Left ventricle myocardium superior (tissue), 1 donor: ENCODE measurements at regions not wholly inside any gene's neighbourhood (a gene's known extent, or its start where the extent isn't known, plus 50 kb on each side); places are given as distances from the start of the nearest gene placed in this dataset.

Experiments
- ATAC-seq: fragments of 200-7000 bp; cut with Tn5 transposase; one replicate; pipeline ENCODE4 v1.9.1; 2020; ENCODE audit warnings: mild to moderate bottlenecking, moderate library complexity
- DNase-seq: peaks from one replicate; pipeline ENCODE4 v3.0.0-alpha.2; 2020
- intact Hi-C: fragments of 100-400 bp; cut with micrococcal nuclease; formaldehyde crosslinking; loops from one replicate; pipeline ENCODE4 v1.11.0; 2022
- donor health status: DM: no; HTN: yes; CAD: no; lungs with severe emphysema.

DNA sequence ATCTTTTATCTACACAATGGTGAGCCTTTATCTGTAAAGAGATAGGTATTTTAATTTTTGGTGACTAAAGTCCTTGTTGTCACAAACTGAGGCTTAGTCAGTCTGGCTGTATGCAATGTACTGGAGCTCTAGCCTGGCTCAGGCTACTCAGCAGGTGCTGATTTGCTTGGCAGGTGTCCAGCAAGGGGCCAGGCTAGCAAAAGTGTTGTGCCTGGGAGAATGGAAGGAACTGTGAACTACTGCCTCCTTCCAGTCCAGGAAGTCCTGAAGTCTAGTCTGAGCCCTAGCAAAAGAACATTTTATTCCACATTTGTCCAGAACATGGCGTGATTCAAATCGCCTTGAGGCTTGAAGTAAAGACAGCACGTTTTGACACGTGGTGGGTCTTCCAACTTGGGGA is 260.5 kb downstream of the CCDC85A start:
- peak; percentile 37 for DNase-seq
- intact Hi-C loops: no loop called here
- ATAC-seq: peak; percentile 48

GRCh38 chr2:56448403-56449001 is 264.7 kb downstream of the CCDC85A start:
- ATAC-seq: no peak
- intact Hi-C loops: no loop called here
- no peak for DNase-seq

DNA sequence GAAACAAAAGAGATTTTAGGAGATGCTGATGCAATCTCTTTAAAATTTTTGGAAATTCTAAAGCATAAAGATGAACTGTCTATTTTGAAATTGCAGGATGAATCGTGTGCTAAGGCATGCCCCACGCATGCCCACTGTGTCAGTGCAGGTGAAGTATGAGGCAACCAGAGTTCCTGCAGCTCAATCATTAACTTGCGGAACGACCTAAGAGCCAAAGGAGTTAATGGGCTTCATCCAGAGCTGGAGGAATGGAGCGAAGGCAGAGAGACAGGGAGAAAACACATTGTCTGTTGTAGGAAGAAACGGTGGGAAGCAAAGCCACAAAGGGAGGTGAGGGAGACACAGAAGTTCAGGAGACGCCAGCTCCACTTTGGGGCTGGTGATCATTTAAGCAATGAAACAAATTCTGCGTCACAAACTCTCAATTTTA is 265.2 kb downstream of the CCDC85A start:
- ATAC-seq (no peak), DNase-seq (no peak)
- intact Hi-C loops: no loop called here

GRCh38 chr2:56449449-56449860 is 265.7 kb downstream of the CCDC85A start:
- DNase-seq: no peak
- intact Hi-C loops: no loop called here
- no peak for ATAC-seq

GRCh38 chr2:56450047-56450446 is 266.3 kb downstream of the CCDC85A start:
- ATAC-seq (no peak), DNase-seq (no peak)
- intact Hi-C loops: no loop called here

GRCh38 chr2:56450772-56451171 is 267.0 kb downstream of the CCDC85A start:
- no peak for ATAC-seq
- intact Hi-C loops: no loop called here

GRCh38 chr2:56455642-56456041 is 271.9 kb downstream of the CCDC85A start:
- intact Hi-C loops: no loop called here
- ATAC-seq (no peak), DNase-seq (no peak)

More at GRCh38 chr2:56450772-56451171, 267.0 kb downstream of the CCDC85A start:
- DNase-seq: no peak

- ATAC-seq (no peak), DNase-seq (no peak)
- intact Hi-C loops: no loop called here
Observed at GRCh38 chr2:56456791-56457190, 273.0 kb downstream of the CCDC85A start.

DNA sequence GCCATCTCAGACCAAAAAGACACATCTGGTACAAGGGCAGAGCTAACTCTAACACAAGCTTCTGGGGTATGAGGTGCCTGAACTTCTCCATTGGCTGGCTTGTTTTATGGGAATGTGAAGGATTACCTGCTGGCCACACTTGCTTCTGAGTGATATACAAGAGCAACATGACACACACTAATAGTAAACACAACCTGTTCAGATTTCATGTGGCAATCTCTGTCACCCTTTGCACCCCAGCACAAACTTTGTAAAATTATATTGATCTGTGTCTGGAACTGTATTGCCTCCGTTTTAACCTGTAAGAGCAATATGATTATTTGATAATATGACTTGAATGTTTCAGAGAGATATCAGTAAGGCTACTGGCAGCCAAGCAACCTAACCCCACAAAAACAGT is 276.7 kb downstream of the CCDC85A start:
- intact Hi-C loops: no loop called here
- DNase-seq (no peak), ATAC-seq (no peak)

- ATAC-seq: no peak
- intact Hi-C loops: no loop called here
- no peak for DNase-seq
Observed at GRCh38 chr2:56464066-56464465, 280.3 kb downstream of the CCDC85A start.

GRCh38 chr2:56464613-56465012 is 280.8 kb downstream of the CCDC85A start:
- intact Hi-C loops: no loop called here
- ATAC-seq: no peak
- DNase-seq: no peak

DNA sequence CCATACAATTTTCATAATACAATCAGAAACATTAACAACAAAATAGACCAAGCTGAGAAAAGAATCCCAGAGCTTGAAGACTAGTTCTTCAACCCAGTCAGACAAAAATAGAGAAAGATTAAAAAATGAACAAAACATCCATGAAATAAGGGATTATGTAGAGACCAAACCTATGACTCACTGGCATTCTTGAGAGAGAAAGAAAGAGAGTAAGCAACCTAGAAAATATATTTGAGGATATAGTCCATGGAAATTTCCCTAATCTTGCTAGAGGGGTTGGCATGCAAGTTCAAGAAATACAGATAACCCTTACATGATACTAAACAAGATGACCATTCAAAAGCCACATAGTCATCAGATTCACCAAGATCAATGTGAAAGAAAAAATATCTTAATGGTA is 281.7 kb downstream of the CCDC85A start:
- intact Hi-C loops: no loop called here
- no peak for ATAC-seq
- DNase-seq: no peak

DNA sequence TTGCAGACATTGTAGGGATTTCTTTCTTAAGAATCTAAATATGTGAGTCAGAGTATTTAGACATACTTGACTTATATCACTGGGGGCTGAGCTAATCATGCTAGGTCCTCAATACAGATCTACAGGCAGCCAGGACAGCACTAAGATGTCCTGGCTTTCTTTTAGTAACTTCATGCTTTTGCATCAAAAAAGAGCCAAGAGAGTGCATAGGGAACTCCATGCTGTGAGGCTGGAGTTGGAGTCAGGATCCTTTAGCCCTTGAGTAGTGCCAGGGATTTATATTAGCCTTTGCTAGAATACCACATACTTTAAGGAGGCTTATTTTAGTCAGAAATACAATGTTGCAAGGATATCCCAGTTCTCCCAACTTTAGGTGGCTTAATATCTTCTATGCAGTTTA is 289.7 kb downstream of the CCDC85A start:
- intact Hi-C loops: loop anchor here (10.0 kb wide), 1 partner anchor 289 kb away; the partner anchor contains the start of gene CCDC85A
- DNase-seq (no peak), ATAC-seq (no peak)

DNA sequence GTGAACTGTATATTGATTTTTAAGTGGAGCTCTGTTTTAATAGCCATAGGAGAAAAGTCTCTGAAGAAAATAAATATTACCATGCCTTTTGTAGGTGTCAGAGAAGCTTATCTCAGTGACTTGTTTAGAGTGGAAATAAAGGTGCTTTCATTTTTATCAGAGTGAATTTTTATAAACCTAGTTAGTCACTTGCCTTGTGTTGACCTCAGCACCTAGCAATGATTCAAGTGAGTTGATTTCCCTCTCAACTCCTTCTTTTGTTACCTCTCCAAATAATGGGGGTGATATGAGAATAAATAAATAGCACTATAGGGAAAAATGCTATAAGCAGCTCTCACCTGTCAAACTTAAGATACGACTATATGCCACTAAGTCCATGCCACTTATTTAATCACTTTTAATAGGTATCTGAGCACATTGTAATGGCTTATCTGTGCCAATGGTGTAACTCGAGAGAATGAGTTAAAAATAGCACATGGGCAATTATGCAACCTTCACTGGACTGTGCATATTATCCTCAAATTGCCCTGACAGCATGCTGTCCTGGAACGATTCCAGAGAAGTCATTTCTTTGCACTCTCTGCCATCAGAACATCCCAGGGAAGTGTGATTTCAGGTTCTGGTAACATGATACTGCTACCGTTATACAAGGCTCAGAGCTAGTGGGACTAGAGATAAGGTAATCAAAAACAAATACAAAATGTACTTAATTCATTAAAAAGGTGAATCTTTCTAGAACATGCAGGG is 290.8 kb downstream of the CCDC85A start:
- DNase-seq (no peak), ATAC-seq (peak; percentile 97)

GRCh38 chr2:56475191-56475590 is 291.4 kb downstream of the CCDC85A start:
- intact Hi-C loops: loop anchor here (10.0 kb wide), 1 partner anchor 290 kb away; the partner anchor contains the start of gene CCDC85A
- DNase-seq: no peak
- ATAC-seq: no peak

More for the DNA sequence above, 290.8 kb downstream of the CCDC85A start:
- intact Hi-C loops: loop anchor here (10.0 kb wide), 1 partner anchor 290 kb away; the partner anchor contains the start of gene CCDC85A

DNA sequence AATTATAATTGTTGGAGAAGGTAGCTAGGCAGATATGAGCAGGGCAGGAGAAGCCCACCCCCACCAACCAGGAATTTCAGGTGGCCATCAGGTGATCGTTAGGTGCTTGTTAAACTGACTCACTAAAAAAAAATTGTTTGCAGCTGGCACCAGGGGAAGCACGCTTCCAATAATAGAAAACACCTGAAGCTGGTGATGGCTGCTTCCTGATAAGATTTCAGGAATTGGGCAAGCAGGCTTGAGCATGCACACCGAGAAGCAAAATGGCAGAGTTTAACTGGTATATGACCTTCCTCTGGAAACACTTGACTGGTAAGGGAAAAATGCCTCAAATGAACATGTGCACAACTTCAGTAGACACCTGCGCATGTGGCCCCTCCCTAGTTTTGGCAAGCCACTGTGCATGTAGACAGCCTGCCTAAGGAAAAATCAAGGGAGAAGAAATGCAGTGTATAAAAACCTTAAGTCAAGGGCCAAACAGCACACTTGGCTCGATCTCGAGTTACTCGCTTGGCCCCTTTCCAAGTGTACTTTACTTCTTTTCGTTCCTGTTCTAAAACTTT is 292.8 kb downstream of the CCDC85A start:
- DNase-seq (no peak), ATAC-seq (no peak)
- intact Hi-C loops: loop anchor here (10.0 kb wide), 1 partner anchor 292 kb away; the partner anchor contains the start of gene CCDC85A

DNA sequence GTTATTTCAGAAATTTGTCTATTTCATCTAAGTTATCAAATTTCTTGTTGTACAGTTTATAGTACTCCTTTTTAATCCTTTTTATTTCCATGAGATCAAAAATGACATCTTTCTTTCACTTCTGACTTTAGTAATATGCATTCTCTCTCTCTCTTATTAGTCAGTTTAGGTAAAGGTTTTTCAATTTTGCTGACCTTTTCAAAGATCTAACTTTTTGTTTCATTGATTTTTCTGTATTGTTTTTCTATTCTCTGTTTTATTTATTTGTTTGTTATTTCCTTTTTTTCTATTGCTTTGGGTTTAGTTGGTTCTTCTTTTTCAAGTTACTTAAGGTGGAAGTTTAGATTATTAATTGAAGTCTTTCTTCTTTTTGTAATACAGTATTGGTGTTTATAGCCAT is 294.2 kb downstream of the CCDC85A start:
- no peak for DNase-seq
- no peak for ATAC-seq
- intact Hi-C loops: loop anchor here (10.0 kb wide), 1 partner anchor 293 kb away; the partner anchor contains the start of gene CCDC85A

DNA sequence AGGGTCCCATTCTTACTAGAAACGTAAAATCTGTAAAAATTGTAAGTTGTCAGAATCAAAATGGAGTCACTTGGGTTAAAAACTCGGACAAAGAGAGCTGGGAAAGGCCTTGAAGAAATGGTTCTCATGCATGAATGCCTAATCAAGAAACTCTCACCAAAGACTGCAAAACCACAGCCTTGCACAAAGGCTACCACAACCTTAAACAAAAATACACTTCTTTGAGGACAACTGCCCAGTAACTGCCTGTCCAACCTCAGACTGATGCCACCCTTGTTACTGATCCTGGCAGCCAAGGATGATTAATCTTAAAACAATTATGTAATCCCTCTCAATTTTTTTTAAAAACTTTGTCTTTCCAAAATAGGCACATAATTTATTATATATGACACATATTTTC is 299.3 kb downstream of the CCDC85A start:
- intact Hi-C loops: no loop called here
- DNase-seq (no peak), ATAC-seq (no peak)

- intact Hi-C loops: no loop called here
- DNase-seq (no peak), ATAC-seq (no peak)
Observed at GRCh38 chr2:56484906-56485305, 301.1 kb downstream of the CCDC85A start.

DNA sequence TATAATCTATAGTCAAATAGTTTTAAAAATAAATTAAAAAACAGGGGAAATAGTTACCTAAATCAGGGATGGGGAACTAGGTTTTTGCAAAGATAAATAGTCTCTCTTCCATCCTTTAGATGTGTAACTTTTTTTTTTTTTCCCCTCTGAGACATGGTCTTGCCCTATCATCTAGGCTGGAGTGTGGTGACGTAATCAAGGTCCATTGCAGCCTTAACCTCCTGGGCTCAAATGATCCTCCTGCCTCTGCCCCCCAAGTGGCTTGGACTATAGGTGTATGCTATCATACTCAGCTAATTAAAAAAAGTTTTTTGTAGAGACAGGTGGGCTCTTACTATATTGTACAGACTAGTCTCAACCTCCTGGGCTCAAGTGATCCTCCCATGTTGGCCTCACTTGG is 316.5 kb downstream of the CCDC85A start:
- intact Hi-C loops: no loop called here
- DNase-seq: no peak
- ATAC-seq: no peak
